T-helper 1 cell (primary cell): ENCODE measurements at regions not wholly inside any gene's neighbourhood (a gene's known extent, or its start where the extent isn't known, plus 50 kb on each side); places are given as distances from the start of the nearest gene placed in this dataset.

Source experiments
- DNase-seq, 5 donors: peaks; one replicate each; pipeline ENCODE4 v3.0.0-alpha.2; 2012 to 2020

- DNase-seq = no peak
These were observed 472.0 kb upstream of the TBX3 start for GRCh38 chr12:115155665-115156645.

GRCh38 chr12:115149685-115150378, 465.9 kb upstream of the TBX3 start:
- DNase-seq = no peak

GRCh38 chr12:115149279-115149678, 465.3 kb upstream of the TBX3 start:
- no peak for DNase-seq

- no peak for DNase-seq
These were observed 463.9 kb upstream of the TBX3 start for GRCh38 chr12:115147916-115148315.

GRCh38 chr12:115146453-115146852, 462.5 kb upstream of the TBX3 start:
- DNase-seq = no peak

GRCh38 chr12:115144425-115144824, 460.4 kb upstream of the TBX3 start:
- no peak for DNase-seq

- no peak for DNase-seq
These were observed 457.1 kb upstream of the TBX3 start for GRCh38 chr12:115140981-115141655.

GRCh38 chr12:115137812-115138521, 454.0 kb upstream of the TBX3 start:
- no peak for DNase-seq

GRCh38 chr12:115135800-115136211, 451.8 kb upstream of the TBX3 start:
- no peak for DNase-seq

GRCh38 chr12:115134298-115134697, 450.3 kb upstream of the TBX3 start:
- no peak for DNase-seq

- no peak for DNase-seq
These were observed 448.9 kb upstream of the TBX3 start for GRCh38 chr12:115132905-115133304.

GRCh38 chr12:115132145-115132544, 448.2 kb upstream of the TBX3 start:
- no peak for DNase-seq

GRCh38 chr12:115129727-115130126, 445.8 kb upstream of the TBX3 start:
- DNase-seq = no peak

GRCh38 chr12:115121053-115121452, 437.1 kb upstream of the TBX3 start:
- DNase-seq = no peak

GRCh38 chr12:115118177-115118724, 434.3 kb upstream of the TBX3 start:
- DNase-seq = no peak

GRCh38 chr12:115114140-115114539, 430.2 kb upstream of the TBX3 start:
- DNase-seq = no peak

GRCh38 chr12:115109863-115110262, 425.9 kb upstream of the TBX3 start:
- no peak for DNase-seq

GRCh38 chr12:115108129-115109100, 424.4 kb upstream of the TBX3 start:
- no peak for DNase-seq

GRCh38 chr12:115103884-115104883, 420.2 kb upstream of the TBX3 start:
- no peak for DNase-seq

GRCh38 chr12:115102450-115102849, 418.5 kb upstream of the TBX3 start:
- no peak for DNase-seq
